Endothelial cell of umbilical vein (primary cell): ENCODE measurements at regions not wholly inside any gene's neighbourhood (a gene's known extent, or its start where the extent isn't known, plus 50 kb on each side); places are given as distances from the start of the nearest gene placed in this dataset.

Experiments used
- BruUV-seq: library from RNA; stranded (reverse); fragments of 400-500 nt; replicated peaks from 2 replicates; lab custom pipeline; 2021; lab: Mats Ljungman, UMichigan
- CTCF ChIA-PET: fragments of 300-600, 350-600 bp; sonication (Branson Sonifier 250); formaldehyde crosslinking; loops from one replicate; lab custom pipeline; 2021; ENCODE audit warnings: antibody characterized with exemption, inconsistent platforms; lab: Charles Lee
- POLR2A ChIA-PET: fragments of 300-600, 350-600 bp; sonication (Branson Sonifier 250); formaldehyde crosslinking; loops from one replicate; lab custom pipeline; 2021; ENCODE audit warnings: antibody characterized with exemption, inconsistent platforms; lab: Charles Lee
- DNase-seq: peaks from one replicate; pipeline ENCODE4 v3.0.0-alpha.2; 2011; ENCODE audit warnings: low read depth, low spot score
- FAIRE-seq: peaks from 2 replicates; lab custom pipeline; 2011; peaks lifted over from hg19 to GRCh38; lab: Jason Lieb, UNC
- H2AFZ ChIP-seq: 2 replicates; pipeline ENCODE4 v1.6.0; 2012; ENCODE audit warnings: low read depth, low read length, control low read depth, inconsistent platforms
- H3K27ac ChIP-seq: 2 replicates; pipeline ENCODE4 v1.5.1; 2011; ENCODE audit warnings: low read depth, mild to moderate bottlenecking, control low read depth, low read length, moderate library complexity; ENCODE audit not compliant: insufficient read depth
- H3K27me3 ChIP-seq, 2 experiments: 2 replicates each; pipeline versions ENCODE4 v1.6.0 to v1.6.1; 2011; ENCODE audit warnings: low read length in 2 of 2, mixed read lengths in 1 of 2; ENCODE audit not compliant: control insufficient read depth in 2 of 2, insufficient read depth in 2 of 2
- H3K36me3 ChIP-seq, 2 experiments: 2 replicates in 1 of 2; 3 replicates in 1 of 2; pipeline ENCODE4 v1.5.1; 2011; ENCODE audit warnings: low read length in 2 of 2, mild to moderate bottlenecking in 1 of 2, moderate library complexity in 1 of 2; ENCODE audit not compliant: control insufficient read depth in 2 of 2, insufficient read depth in 2 of 2; ENCODE audit errors: extremely low read depth in 1 of 2
- H3K4me1 ChIP-seq: 3 replicates; pipeline ENCODE4 v1.5.1; 2011; ENCODE audit warnings: mild to moderate bottlenecking, low read length; ENCODE audit not compliant: control insufficient read depth, insufficient read depth; ENCODE audit errors: extremely low read depth
- H3K4me2 ChIP-seq: 2 replicates; pipeline ENCODE4 v1.6.1; 2011; ENCODE audit warnings: low read length, control low read depth, mixed read lengths; ENCODE audit not compliant: insufficient read depth
- H3K4me3 ChIP-seq, 3 experiments: fragments of 200-600 bp in 1 of 3; sonication (generic), shearing (Covaris generic) in 1 of 3; replicated peaks in 1 of 3; 2 replicates each; pipeline ENCODE4 v1.5.1; 2011 to 2016; ENCODE audit warnings: control low read depth in 3 of 3, low read length in 3 of 3, mild to moderate bottlenecking in 2 of 3, inconsistent platforms in 1 of 3, low read depth in 1 of 3, moderate library complexity in 1 of 3; ENCODE audit not compliant: insufficient read depth in 1 of 3
- H3K79me2 ChIP-seq: 2 replicates; pipeline ENCODE4 v1.6.0; 2012; ENCODE audit warnings: low read length, inconsistent platforms; ENCODE audit not compliant: control insufficient read depth, insufficient read depth
- H3K9ac ChIP-seq: replicated peaks from 2 replicates; pipeline ENCODE3; 2011; ENCODE audit warnings: low read length, control low read depth; ENCODE audit not compliant: insufficient read depth; ENCODE audit errors: extremely low read depth
- H3K9me1 ChIP-seq: replicated peaks from 3 replicates; pipeline ENCODE4 v1.6.0; 2011; ENCODE audit warnings: mild to moderate bottlenecking, low read length; ENCODE audit not compliant: control insufficient read depth, insufficient read depth; ENCODE audit errors: extremely low read depth
- H3K9me3 ChIP-seq: replicated peaks from 2 replicates; pipeline ENCODE4 v1.5.1; 2012; ENCODE audit warnings: low read length, inconsistent platforms; ENCODE audit not compliant: control insufficient read depth, insufficient read depth
- H4K20me1 ChIP-seq: replicated peaks from 2 replicates; pipeline ENCODE3; 2011; ENCODE audit warnings: mild to moderate bottlenecking, low read length; ENCODE audit not compliant: control insufficient read depth, insufficient read depth; ENCODE audit errors: extremely low read depth
- CTCF ChIP-seq, 2 donors: IDR thresholded peaks; 1 replicate in 1 of 2; 2 replicates in 1 of 2; pipeline ENCODE4 v1.5.1; 2011; ENCODE audit warnings: low read length in 2 of 2, mild to moderate bottlenecking in 2 of 2, moderate library complexity in 2 of 2, control low read depth in 1 of 2, inconsistent platforms in 1 of 2, low read depth in 1 of 2; ENCODE audit not compliant: insufficient read depth in 1 of 2; ENCODE audit errors: extremely low read depth in 1 of 2
- EZH2 ChIP-seq: IDR thresholded peaks from 2 replicates; pipeline ENCODE4 v1.6.1; 2012; ENCODE audit warnings: borderline replicate concordance, low read depth, mild to moderate bottlenecking, moderate library complexity, low read length, inconsistent platforms; ENCODE audit not compliant: severe bottlenecking
- FOS ChIP-seq: IDR thresholded peaks from 2 replicates; pipeline ENCODE4 v1.6.1; 2011; ENCODE audit warnings: mild to moderate bottlenecking, low read length, moderate library complexity, borderline replicate concordance; ENCODE audit not compliant: insufficient read depth
- GATA2 ChIP-seq: IDR thresholded peaks from 2 replicates; pipeline ENCODE4 v1.7.0; 2011; ENCODE audit warnings: low read depth, mild to moderate bottlenecking, moderate library complexity, mixed read lengths, low read length; ENCODE audit not compliant: insufficient read length, insufficient read depth
- JUN ChIP-seq: IDR thresholded peaks from 2 replicates; pipeline ENCODE4 v1.6.1; 2011; ENCODE audit warnings: borderline replicate concordance, low read depth; ENCODE audit not compliant: insufficient read length, insufficient read depth
- MYC ChIP-seq: IDR thresholded peaks from one replicate; pipeline ENCODE4 v1.6.1; 2011; ENCODE audit warnings: mild to moderate bottlenecking, low read depth, low read length
- POLR2A ChIP-seq: IDR thresholded peaks from 2 replicates; pipeline ENCODE4 v1.6.1; 2012; ENCODE audit warnings: low read depth, mild to moderate bottlenecking, control low read depth, low read length
- POLR2AphosphoS5 ChIP-seq: IDR thresholded peaks from 2 replicates; pipeline ENCODE4 v1.6.1; 2012; ENCODE audit warnings: low read depth, mild to moderate bottlenecking, control low read depth, low read length, moderate library complexity; ENCODE audit not compliant: insufficient read depth
- dilution Hi-C: fragments of 300-500 bp; cut with MboI; formaldehyde crosslinking; loops from one replicate; pipeline ENCODE4 v1.15.0; 2019; ENCODE audit warnings: low sequenced_read_pairs; ENCODE audit not compliant: extremely low pct_ligation_motif_present
- intact Hi-C: fragments of 100-400 bp; cut with micrococcal nuclease; formaldehyde crosslinking; loops from one replicate; pipeline ENCODE4 v1.10.0; 2022
- TF ChIP-seq, protein P1 (sequence below): IDR thresholded peaks from 2 replicates; pipeline ENCODE4 v1.6.1; 2011; ENCODE audit not compliant: insufficient read depth, insufficient read length

GRCh38 chr15:100708916-100709315 is 106.5 kb downstream of the ASB7 start:
- dilution Hi-C loops (no loop called here), intact Hi-C loops (no loop called here)
- no peaks in the 10 kb centered on the region for H3K79me2 ChIP-seq
- peaks cover 12% of the 10 kb centered on the region for H3K4me1 ChIP-seq
- no peak overlapping the region for H3K9ac ChIP-seq
- no peaks in the 10 kb centered on the region for H3K36me3 ChIP-seq
- H3K27ac ChIP-seq: no peak overlapping the region
- no peak overlapping the region for H2AFZ ChIP-seq
- H3K9me3 ChIP-seq: no peaks in the 10 kb centered on the region
- POLR2A ChIA-PET: no interaction called here
- FAIRE-seq: no peak
- TF ChIP-seq POLR2A: no peak
- TF ChIP-seq CTCF (IDR thresholded peaks at IDR 0.05; ENCODE audit: extremely low read depth in 1 of 2, insufficient read depth in 1 of 2, low read depth in 1 of 2, low read length in 2 of 2): no peak
- no peak for TF ChIP-seq JUN
- no peak overlapping the region for H3K4me2 ChIP-seq
- BruUV-seq: no TSS peak
- CTCF ChIA-PET: interaction anchor here (1.2 kb wide), 1 partner anchor 164 kb away, joined by 5 read pairs; no protein-coding TSS in a partner anchor
- H4K20me1 ChIP-seq: no peaks in the 10 kb centered on the region
- no peaks in the 10 kb centered on the region for H3K27me3 ChIP-seq
- no peak for DNase-seq
- no peaks in the 10 kb centered on the region for H3K9me1 ChIP-seq
- H3K4me3 ChIP-seq: no peak overlapping the region

GRCh38 chr15:100710222-100710621 is 107.8 kb downstream of the ASB7 start:
- ChIA-PET CTCF (interaction anchor here (1.2 to 1.5 kb wide), 2 partner anchors 11 to 163 kb away, joined by 3 to 5 read pairs; no protein-coding TSS in a partner anchor), POLR2A (no interaction called here)
- no peak for FAIRE-seq

More at GRCh38 chr15:100710222-100710621, 107.8 kb downstream of the ASB7 start:
- Histone ChIP-seq H4K20me1 (no peaks in the 10 kb centered on the region), H3K79me2 (no peaks in the 10 kb centered on the region), H3K4me2 (no peak overlapping the region), H3K4me1 (peaks cover 9% of the 10 kb centered on the region), H2AFZ (no peak overlapping the region), H3K9me1 (no peaks in the 10 kb centered on the region), H3K9me3 (no peaks in the 10 kb centered on the region), H3K4me3 (no peak overlapping the region), H3K27me3 (no peaks in the 10 kb centered on the region), H3K9ac (no peak overlapping the region), H3K27ac (no peak overlapping the region), H3K36me3 (no peaks in the 10 kb centered on the region)
- no TSS peak for BruUV-seq
- DNase-seq: no peak
- dilution Hi-C loops: no loop called here
- intact Hi-C loops: no loop called here
- TF ChIP-seq JUN (no peak), CTCF (IDR thresholded peaks at IDR 0.05; ENCODE audit: extremely low read depth in 1 of 2, insufficient read depth in 1 of 2, low read depth in 1 of 2, low read length in 2 of 2) (no peak), GATA2 (no peak), EZH2 (no peak), POLR2AphosphoS5 (no peak), FOS (no peak), POLR2A (no peak), MYC (no peak)
- TF ChIP-seq, protein P1, sequence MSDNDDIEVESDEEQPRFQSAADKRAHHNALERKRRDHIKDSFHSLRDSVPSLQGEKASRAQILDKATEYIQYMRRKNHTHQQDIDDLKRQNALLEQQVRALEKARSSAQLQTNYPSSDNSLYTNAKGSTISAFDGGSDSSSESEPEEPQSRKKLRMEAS: no peak
